Hematopoietic multipotent progenitor cell treated with erythropoietin and hydrocortisone succinate and interleukin-3 and kit ligand, for 17 days (in vitro differentiated cells): ENCODE measurements at regions not wholly inside any gene's neighbourhood (a gene's known extent, or its start where the extent isn't known, plus 50 kb on each side); places are given as distances from the start of the nearest gene placed in this dataset.

Experiments used
- DNase-seq: peaks from one replicate; pipeline ENCODE4 v3.0.0-alpha.2; 2015; ENCODE audit warnings: low spot score

DNA sequence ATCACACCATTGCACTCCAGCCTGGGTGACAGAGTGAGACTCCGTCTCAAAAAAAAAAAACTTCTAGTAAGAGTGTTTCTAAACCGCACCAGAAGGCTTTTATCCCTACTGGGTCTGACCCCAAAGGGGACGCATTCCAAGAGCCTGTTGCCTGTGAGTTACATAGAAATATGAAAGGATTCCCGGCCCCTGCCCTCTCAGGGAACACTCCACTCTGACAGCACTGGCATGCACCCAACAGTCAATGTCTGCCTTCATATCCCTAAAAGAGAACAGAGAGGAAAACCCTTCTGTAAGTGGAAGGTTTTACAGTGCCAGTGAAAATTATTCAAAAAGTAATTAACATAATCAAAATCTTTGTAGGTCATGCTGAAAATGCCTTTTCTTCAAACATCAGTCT lies 117.1 kb upstream of the PTPRT start:
- DNase-seq = no peak

DNA sequence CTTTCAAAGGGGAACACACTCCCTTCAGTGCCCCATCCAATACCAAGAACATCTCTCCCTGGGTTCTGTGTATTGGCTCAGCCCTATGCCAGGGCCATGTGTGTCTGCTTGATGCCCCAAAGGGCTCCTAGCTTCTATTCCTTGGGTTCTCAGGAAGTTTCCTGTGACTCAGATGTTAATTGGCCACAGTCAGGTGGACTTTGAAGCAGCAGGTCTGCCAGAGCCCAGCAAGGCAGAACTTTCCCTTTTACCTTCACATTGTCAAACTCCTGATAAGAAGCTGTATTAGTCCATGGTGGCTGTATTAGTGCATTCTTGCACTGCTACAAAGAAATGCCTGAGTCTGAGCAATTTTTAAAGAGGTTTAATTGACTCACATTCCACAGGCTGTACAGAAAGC lies 116.0 kb upstream of the PTPRT start:
- no peak for DNase-seq

DNA sequence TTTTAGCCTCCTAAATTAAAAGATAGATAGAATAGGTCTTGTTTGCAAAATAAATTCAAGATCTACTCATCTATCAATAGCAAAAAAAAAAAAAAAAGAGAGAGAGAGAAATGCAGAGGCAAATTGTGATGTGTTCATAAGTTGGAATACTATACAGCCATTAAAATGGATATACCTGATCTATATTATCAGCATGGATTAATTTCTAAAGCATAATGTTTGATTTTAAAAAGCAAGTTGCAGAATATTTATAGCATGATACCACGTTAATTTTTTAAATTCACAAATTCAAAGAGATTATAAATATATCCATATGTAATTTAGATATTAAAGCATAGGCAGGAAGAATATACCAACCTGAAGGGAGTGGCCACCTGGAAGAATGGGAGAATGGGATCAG lies 114.9 kb upstream of the PTPRT start:
- no peak for DNase-seq

GRCh38 chr20:43302936-43303335 lies 113.2 kb upstream of the PTPRT start:
- no peak for DNase-seq

DNA sequence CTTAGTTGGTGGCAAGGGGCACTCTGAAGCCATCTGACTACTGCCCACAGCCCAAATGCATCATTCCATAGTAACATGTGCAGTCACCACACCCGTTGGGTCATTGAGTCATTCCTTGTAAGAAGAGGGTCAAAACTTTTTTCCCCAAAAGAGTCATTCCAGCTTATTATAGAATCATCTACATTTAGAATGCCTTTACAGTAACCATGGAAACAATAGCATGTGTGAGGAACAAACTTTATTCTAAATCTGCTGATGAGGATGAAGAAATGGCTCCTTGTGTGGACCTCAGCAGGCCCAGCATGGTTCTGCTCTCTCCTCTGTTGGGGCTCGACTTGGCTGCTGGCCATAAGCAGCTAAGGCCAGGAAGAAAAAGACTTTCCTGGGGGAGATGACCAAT lies 111.2 kb upstream of the PTPRT start:
- no peak for DNase-seq

- DNase-seq = no peak
Observed at GRCh38 chr20:43295781-43296180, 106.1 kb upstream of the PTPRT start.

DNA sequence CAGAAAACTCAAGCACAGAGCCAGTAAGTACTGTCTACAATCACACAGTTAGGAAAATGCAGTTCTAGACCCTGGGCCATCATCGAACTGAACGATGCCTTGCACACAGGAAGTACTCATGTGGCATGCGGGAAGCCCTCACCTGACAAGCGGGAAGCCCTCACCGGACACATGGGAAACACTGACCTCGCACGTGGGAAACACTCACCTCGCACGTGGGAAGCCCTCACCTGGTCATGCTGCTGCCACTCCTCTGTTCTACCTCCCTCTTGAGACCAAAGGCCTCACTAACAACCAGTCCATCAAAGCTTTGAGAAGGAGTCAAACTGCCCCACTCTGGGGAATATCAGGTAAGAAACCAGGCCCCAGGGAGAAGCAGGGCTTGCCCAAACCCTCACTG lies 105.6 kb upstream of the PTPRT start:
- DNase-seq = no peak

- no peak for DNase-seq
Observed at GRCh38 chr20:43294031-43294430, 104.3 kb upstream of the PTPRT start.

GRCh38 chr20:43293068-43293786 lies 103.5 kb upstream of the PTPRT start:
- DNase-seq = no peak

DNA sequence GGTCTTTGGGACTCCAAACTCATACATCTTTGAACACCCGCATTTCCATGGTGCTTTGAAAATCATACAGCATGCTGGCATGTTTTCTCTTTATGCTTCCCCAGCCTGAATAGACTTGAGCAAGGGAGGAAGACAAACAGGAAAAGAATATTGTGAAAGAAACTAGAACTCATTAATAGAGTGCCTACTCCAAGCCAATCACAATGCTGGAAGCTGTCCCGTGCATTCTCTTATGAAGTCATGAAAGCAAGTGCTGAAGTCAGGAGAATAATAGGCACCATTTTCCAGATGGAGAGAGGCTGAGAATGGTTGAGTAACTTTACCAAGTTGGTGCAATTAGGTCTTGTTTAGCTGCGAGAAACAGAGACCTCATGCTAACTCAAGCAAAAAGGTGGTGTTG lies 102.5 kb upstream of the PTPRT start:
- DNase-seq = no peak

DNA sequence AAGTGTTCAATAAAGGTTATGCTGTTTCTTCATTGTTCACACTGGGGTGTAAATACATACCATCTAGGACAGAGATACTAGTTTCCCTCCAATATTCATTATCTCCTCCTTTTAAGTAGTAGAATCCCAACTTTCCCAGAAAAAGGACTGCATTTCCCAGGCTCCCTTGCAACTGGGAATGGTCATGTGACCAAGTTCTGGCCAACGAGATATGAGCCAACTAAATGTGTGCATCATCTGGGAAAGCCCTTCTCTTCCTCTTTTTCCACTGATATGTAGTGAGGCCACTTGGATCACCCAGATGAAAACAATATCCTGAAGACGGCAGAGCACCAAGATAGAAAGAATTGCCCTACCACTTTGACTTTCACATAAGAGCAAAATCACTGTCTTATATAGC lies 97.9 kb upstream of the PTPRT start:
- DNase-seq = no peak

GRCh38 chr20:43285170-43285569 lies 95.5 kb upstream of the PTPRT start:
- no peak for DNase-seq

DNA sequence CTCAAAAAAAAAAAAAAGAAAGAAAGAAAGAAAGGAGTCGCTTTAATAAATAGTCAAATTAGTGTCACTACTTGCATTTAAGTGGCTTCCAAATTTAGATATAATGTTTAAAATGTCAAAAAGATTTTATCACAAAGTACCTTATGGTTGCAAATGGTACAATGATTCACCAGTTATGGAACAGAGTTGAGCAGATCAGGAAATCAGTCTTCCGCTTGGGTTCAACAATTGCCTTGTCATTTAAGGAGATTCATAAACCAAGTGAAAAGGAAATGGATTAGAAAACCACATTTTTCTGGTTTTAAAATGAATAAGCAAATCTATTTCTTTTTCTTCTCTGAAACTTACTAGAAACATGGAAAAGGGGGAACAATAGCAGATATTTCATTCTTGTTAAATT lies 94.8 kb upstream of the PTPRT start:
- DNase-seq = no peak

DNA sequence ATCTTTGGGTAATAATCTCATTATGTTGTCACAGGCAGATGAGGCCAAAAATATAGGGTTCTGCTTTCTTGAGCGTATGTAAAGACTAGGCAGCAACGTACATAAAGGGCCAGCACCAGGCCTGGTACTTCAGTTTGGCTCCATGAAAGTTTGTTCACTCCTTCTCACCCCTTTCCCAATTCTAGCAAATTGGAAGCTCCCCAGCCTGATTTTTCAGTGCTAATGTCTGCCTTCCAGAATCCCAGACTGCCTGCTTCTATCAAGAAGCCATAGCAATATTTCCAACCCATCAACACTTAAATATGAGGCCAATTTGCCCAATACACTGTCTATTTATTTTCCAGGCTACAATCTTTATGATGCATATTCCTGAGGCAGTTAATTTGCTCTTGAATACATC lies 93.4 kb upstream of the PTPRT start:
- no peak for DNase-seq

DNA sequence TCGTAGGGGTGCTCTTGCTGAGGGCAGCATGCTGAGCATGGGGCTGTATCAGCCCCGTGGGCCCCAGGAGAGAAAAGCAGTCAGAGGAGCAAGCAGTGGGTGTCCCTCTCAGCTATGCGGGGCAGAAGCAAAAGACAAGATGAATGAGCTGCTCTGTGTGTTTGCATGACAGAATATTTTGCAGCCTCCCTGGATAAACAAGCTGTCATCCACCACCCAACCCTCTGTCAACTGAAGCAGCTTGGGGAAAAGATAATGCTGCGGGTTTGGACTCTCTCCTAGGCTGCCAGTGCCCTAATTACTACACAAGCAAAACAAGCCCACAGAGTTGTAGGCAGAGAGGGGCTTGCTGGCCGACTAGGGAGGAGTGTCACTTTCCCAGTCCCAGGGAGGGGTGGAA lies 82.3 kb upstream of the PTPRT start:
- no peak for DNase-seq

- no peak for DNase-seq
Observed at GRCh38 chr20:43265449-43265848, 75.7 kb upstream of the PTPRT start.

DNA sequence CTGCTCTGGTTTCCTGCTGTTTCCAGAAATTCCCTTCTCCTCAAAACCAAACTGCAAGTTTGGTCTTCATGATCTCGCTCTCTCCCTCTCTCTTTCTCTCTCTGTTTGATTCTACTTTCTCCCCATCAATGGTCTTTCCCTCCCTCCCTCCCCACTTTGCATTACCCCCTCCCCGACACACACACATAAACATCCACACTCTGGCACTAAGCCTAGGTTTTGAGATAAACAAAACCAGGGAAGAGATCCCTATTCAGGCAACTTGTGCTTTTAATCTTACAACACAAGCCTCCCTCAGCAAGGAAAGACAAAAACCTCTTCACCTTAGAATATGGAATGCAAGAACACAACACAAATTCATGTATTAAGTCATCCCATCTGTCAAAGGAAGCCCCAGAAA lies 73.5 kb upstream of the PTPRT start:
- no peak for DNase-seq

GRCh38 chr20:43262341-43262740 lies 72.6 kb upstream of the PTPRT start:
- no peak for DNase-seq

DNA sequence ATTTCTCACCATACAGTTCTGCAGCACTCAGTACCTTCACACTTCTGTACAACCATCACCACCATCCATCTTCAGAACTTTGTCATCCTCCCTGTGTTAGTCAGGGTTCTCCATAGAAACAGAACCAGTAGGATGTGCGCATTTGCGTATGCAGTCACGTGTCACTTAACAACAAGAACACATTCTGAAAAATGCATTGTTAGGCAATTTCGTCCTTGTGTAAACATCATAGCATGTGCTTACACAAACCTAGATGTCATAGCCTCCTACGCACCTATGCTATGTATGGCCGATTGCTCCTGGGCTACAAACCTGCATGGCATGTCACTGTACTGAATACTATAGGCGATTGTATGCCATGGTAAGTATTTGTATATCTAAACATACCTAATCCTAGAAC lies 66.2 kb upstream of the PTPRT start:
- DNase-seq = no peak

GRCh38 chr20:43252761-43253160 lies 63.1 kb upstream of the PTPRT start:
- DNase-seq = no peak

- DNase-seq = no peak
Observed at GRCh38 chr20:43248341-43248740, 58.6 kb upstream of the PTPRT start.

DNA sequence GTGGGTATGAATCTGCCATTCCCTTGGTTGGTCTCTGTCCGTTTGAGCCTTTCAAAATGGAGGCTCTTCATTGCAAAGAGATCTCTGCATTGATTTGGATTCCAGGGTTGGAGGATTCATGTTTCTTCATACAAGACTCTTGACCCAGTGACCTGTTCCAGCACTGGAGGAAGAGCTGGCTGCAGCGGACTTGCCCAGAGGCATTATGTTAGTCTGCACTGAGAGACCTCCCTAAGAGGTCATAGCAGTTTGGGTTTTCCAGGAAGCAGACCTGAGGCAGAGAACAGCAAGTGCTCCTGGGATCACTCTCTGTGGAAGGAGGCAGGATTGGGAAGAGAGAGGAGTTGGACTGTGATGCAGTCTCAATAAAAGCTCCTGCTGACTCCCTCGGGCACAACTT lies 57.7 kb upstream of the PTPRT start:
- no peak for DNase-seq

DNA sequence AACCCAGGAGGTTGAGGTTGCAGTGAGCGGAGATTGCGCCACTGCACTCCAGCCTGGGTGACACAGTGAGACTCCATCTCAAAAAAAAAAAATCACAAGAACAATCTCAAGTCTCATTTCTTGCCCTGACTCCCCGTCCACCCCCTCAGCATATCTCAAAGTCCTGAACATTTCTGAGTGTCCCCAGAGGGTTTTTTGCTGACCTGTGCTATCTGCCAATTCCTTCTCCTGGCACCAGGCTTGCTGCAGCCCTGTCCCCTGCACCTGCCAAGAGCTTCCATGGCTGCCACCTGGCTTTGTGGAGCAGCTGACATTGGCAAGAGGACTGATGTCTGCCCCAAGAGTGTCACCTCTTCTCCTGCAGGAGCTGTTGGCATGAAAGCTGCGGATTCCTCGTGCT lies 54.9 kb upstream of the PTPRT start:
- DNase-seq = no peak

DNA sequence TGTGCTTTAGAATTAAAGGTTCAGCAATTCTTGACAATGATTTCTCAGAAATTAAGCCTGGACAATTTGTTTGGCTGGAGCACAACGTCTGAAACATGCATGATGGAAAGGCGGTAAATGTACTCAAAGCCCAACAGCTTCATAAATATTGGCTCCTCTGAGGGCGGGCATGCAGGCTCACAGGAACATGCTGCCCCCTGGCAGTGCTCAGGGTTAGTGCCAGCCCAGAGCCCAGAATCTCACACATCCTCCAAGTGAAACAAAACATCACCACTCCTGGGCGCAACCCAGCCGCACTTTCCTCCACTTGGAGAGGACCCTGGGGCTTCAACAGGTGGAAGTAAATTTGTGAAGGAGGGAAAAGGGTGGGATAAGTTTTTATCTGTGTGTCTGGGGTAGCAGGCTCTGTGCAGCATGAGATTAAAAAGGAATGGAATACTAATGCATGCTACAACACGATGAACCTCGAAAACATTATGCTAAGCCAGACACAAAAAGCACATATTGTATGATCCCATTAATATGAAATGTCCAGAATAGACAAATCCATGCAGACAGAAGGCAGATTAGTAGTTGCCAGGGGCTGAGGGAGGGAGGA lies 54.1 kb upstream of the PTPRT start:
- no peak for DNase-seq
